BLaER1 (cell line): ENCODE measurements at regions not wholly inside any gene's neighbourhood (a gene's known extent, or its start where the extent isn't known, plus 50 kb on each side); places are given as distances from the start of the nearest gene placed in this dataset.

ENCODE experiments used
- H3K27ac ChIP-seq: shearing (Covaris generic); formaldehyde crosslinking; 2 replicates; pipeline ENCODE4 v1.8.1; 2022
- H3K27me3 ChIP-seq: shearing (Covaris generic); formaldehyde crosslinking; 2 replicates; pipeline ENCODE4 v1.8.1; 2022
- H3K36me3 ChIP-seq: shearing (Covaris generic); formaldehyde crosslinking; 2 replicates; pipeline ENCODE4 v1.8.1; 2022
- H3K4me1 ChIP-seq: shearing (Covaris generic); formaldehyde crosslinking; 2 replicates; pipeline ENCODE4 v1.8.1; 2022
- H3K4me2 ChIP-seq: shearing (Covaris generic); formaldehyde crosslinking; 2 replicates; pipeline ENCODE4 v1.8.1; 2022
- H3K4me3 ChIP-seq: shearing (Covaris generic); formaldehyde crosslinking; 2 replicates; pipeline ENCODE4 v1.8.1; 2022
- H3K9ac ChIP-seq: shearing (Covaris generic); formaldehyde crosslinking; 2 replicates; pipeline ENCODE4 v1.8.1; 2022
- H3K9me3 ChIP-seq: shearing (Covaris generic); formaldehyde crosslinking; 2 replicates; pipeline ENCODE4 v1.8.1; 2022
- H4K20me1 ChIP-seq: shearing (Covaris generic); formaldehyde crosslinking; 2 replicates; pipeline ENCODE4 v1.8.1; 2022
- Cebpa-rat ChIP-seq: shearing (Covaris generic); IDR thresholded peaks from 2 replicates; pipeline ENCODE4 v1.8.1; 2022

GRCh38 chr13:82305588-82305987 lies 1576.7 kb downstream of the SLITRK1 start:
- TF ChIP-seq Cebpa-rat = no peak
- Histone ChIP-seq H3K9ac (no peak overlapping the region), H3K4me2 (no peak overlapping the region), H4K20me1 (no peaks in the 10 kb centered on the region), H3K36me3 (no peaks in the 10 kb centered on the region), H3K27ac (no peak overlapping the region), H3K4me3 (no peak overlapping the region), H3K9me3 (no peaks in the 10 kb centered on the region), H3K4me1 (no peaks in the 10 kb centered on the region), H3K27me3 (no peaks in the 10 kb centered on the region)

GRCh38 chr13:82298106-82298505 lies 1584.2 kb downstream of the SLITRK1 start:
- Histone ChIP-seq H3K27me3 (no peaks in the 10 kb centered on the region), H3K4me3 (no peak overlapping the region), H3K27ac (no peak overlapping the region), H3K36me3 (no peaks in the 10 kb centered on the region), H3K9ac (no peak overlapping the region), H3K4me2 (no peak overlapping the region), H3K4me1 (no peaks in the 10 kb centered on the region), H3K9me3 (no peaks in the 10 kb centered on the region), H4K20me1 (no peaks in the 10 kb centered on the region)
- no peak for TF ChIP-seq Cebpa-rat

GRCh38 chr13:82294226-82294625 lies 1588.0 kb downstream of the SLITRK1 start:
- no peaks in the 10 kb centered on the region for H3K27me3 ChIP-seq
- no peak overlapping the region for H3K9ac ChIP-seq

GRCh38 chr13:82292334-82292733 lies 1589.9 kb downstream of the SLITRK1 start:
- no peaks in the 10 kb centered on the region for H3K9me3 ChIP-seq
- H3K4me1 ChIP-seq = no peaks in the 10 kb centered on the region
- no peak overlapping the region for H3K9ac ChIP-seq
- H3K4me3 ChIP-seq = no peak overlapping the region
- no peaks in the 10 kb centered on the region for H3K36me3 ChIP-seq
- H3K27ac ChIP-seq = no peak overlapping the region
- no peak overlapping the region for H3K4me2 ChIP-seq
- TF ChIP-seq Cebpa-rat = no peak
- H4K20me1 ChIP-seq = no peaks in the 10 kb centered on the region
- no peaks in the 10 kb centered on the region for H3K27me3 ChIP-seq

More at GRCh38 chr13:82294226-82294625, 1588.0 kb downstream of the SLITRK1 start:
- Histone ChIP-seq H4K20me1 (no peaks in the 10 kb centered on the region), H3K27ac (no peak overlapping the region), H3K9me3 (no peaks in the 10 kb centered on the region), H3K4me3 (no peak overlapping the region), H3K36me3 (no peaks in the 10 kb centered on the region), H3K4me1 (no peaks in the 10 kb centered on the region), H3K4me2 (no peak overlapping the region)
- no peak for TF ChIP-seq Cebpa-rat

- Histone ChIP-seq H3K27ac (no peak overlapping the region), H3K36me3 (no peaks in the 10 kb centered on the region), H3K9ac (no peak overlapping the region), H3K9me3 (no peaks in the 10 kb centered on the region), H3K27me3 (no peaks in the 10 kb centered on the region), H3K4me1 (no peaks in the 10 kb centered on the region), H3K4me2 (no peak overlapping the region), H4K20me1 (no peaks in the 10 kb centered on the region), H3K4me3 (no peak overlapping the region)
- no peak for TF ChIP-seq Cebpa-rat
Observed at GRCh38 chr13:82291852-82292251, 1590.4 kb downstream of the SLITRK1 start.

- H3K9me3 ChIP-seq = no peaks in the 10 kb centered on the region
- no peaks in the 10 kb centered on the region for H3K36me3 ChIP-seq
- no peaks in the 10 kb centered on the region for H3K4me1 ChIP-seq
- H3K9ac ChIP-seq = no peak overlapping the region
- H3K27me3 ChIP-seq = no peaks in the 10 kb centered on the region
- no peak overlapping the region for H3K4me2 ChIP-seq
- no peak overlapping the region for H3K27ac ChIP-seq
- no peak for TF ChIP-seq Cebpa-rat
- H4K20me1 ChIP-seq = no peaks in the 10 kb centered on the region
- no peak overlapping the region for H3K4me3 ChIP-seq
Observed at GRCh38 chr13:82275644-82276043, 1606.6 kb downstream of the SLITRK1 start.

- TF ChIP-seq Cebpa-rat = no peak
- Histone ChIP-seq H3K4me1 (no peaks in the 10 kb centered on the region), H3K27me3 (no peaks in the 10 kb centered on the region), H4K20me1 (no peaks in the 10 kb centered on the region), H3K27ac (no peak overlapping the region), H3K4me2 (no peak overlapping the region), H3K4me3 (no peak overlapping the region), H3K9ac (no peak overlapping the region), H3K36me3 (no peaks in the 10 kb centered on the region), H3K9me3 (peaks cover 22% of the 10 kb centered on the region)
Observed at GRCh38 chr13:82259284-82259683, 1623.0 kb downstream of the SLITRK1 start.

- peaks cover 22% of the 10 kb centered on the region for H3K9me3 ChIP-seq
- H4K20me1 ChIP-seq = no peaks in the 10 kb centered on the region
- H3K27me3 ChIP-seq = no peaks in the 10 kb centered on the region
- no peak overlapping the region for H3K9ac ChIP-seq
- no peaks in the 10 kb centered on the region for H3K4me1 ChIP-seq
- no peak overlapping the region for H3K27ac ChIP-seq
- no peak overlapping the region for H3K4me3 ChIP-seq
- TF ChIP-seq Cebpa-rat = no peak
- H3K36me3 ChIP-seq = no peaks in the 10 kb centered on the region
- H3K4me2 ChIP-seq = no peak overlapping the region
Observed at GRCh38 chr13:82257790-82258507, 1624.3 kb downstream of the SLITRK1 start.

- Histone ChIP-seq H3K9ac (no peak overlapping the region), H3K4me2 (no peak overlapping the region), H3K4me1 (no peaks in the 10 kb centered on the region), H4K20me1 (no peaks in the 10 kb centered on the region), H3K27me3 (no peaks in the 10 kb centered on the region), H3K4me3 (no peak overlapping the region), H3K27ac (no peak overlapping the region), H3K36me3 (no peaks in the 10 kb centered on the region), H3K9me3 (no peaks in the 10 kb centered on the region)
- no peak for TF ChIP-seq Cebpa-rat
Observed at GRCh38 chr13:82248762-82249161, 1633.5 kb downstream of the SLITRK1 start.

GRCh38 chr13:82245860-82246259 lies 1636.4 kb downstream of the SLITRK1 start:
- H3K27ac ChIP-seq = no peak overlapping the region
- no peak overlapping the region for H3K4me2 ChIP-seq
- no peaks in the 10 kb centered on the region for H3K9me3 ChIP-seq
- H4K20me1 ChIP-seq = no peaks in the 10 kb centered on the region
- H3K27me3 ChIP-seq = no peaks in the 10 kb centered on the region
- no peaks in the 10 kb centered on the region for H3K4me1 ChIP-seq
- H3K4me3 ChIP-seq = no peak overlapping the region
- H3K9ac ChIP-seq = no peak overlapping the region
- no peak for TF ChIP-seq Cebpa-rat
- H3K36me3 ChIP-seq = no peaks in the 10 kb centered on the region

GRCh38 chr13:82224806-82225205 lies 1657.5 kb downstream of the SLITRK1 start:
- H3K9ac ChIP-seq = no peak overlapping the region
- H3K9me3 ChIP-seq = no peaks in the 10 kb centered on the region
- H3K27ac ChIP-seq = no peak overlapping the region
- H3K4me2 ChIP-seq = no peak overlapping the region
- no peak for TF ChIP-seq Cebpa-rat
- no peak overlapping the region for H3K4me3 ChIP-seq
- H3K4me1 ChIP-seq = no peaks in the 10 kb centered on the region
- H4K20me1 ChIP-seq = no peaks in the 10 kb centered on the region
- H3K36me3 ChIP-seq = no peaks in the 10 kb centered on the region
- H3K27me3 ChIP-seq = no peaks in the 10 kb centered on the region
